ENCODE measurements at regions not wholly inside any gene's neighbourhood (a gene's known extent, or its start where the extent isn't known, plus 50 kb on each side); places are given as distances from the start of the nearest gene placed in this dataset.

DNA sequence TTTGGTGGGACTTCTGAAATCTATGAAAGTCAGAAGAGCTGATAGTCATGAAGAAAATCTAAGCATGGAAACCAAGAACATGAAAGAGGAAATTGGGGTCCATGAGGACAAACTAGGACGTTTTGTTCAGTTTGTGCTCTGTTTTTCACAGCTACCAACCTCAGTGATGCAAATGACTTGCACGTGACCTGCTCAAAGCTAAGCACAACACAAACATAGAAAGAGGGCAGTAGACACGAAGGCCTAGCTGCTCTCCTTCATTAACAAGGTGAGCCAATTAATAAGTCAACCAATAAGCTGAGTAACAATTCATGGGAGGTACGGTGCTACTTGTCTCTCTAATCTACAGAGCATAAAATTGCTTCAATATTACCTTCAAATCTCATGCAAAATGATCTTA, 684.1 kb downstream of the TRAM1L1 start:
- in situ Hi-C loops (cut with MboI; ENCODE audit: low pct_ligation_motif_present in 1 of 4, low pct_unique_long_range_greater_than_20kb in 1 of 4, low sequenced_read_pairs in 3 of 4): no loop called here
- no peaks in the 10 kb centered on the region for H3K4me1 ChIP-seq
- intact Hi-C loops (cut with DNase I; ENCODE audit: low total_unique reads): no loop called here
- H3K27me3 ChIP-seq: no peaks in the 10 kb centered on the region
- DNase-seq: no peak
- H3K9me3 ChIP-seq: no peaks in the 10 kb centered on the region
- TF ChIP-seq POLR2AphosphoS5 (IDR thresholded peaks at IDR 0.05) (no peak), EP300 (IDR thresholded peaks at IDR 0.05; ENCODE audit: low read depth) (no peak), POLR2A (IDR thresholded peaks at IDR 0.05) (no peak), CTCF (IDR thresholded peaks at IDR 0.05) (no peak)
- H3K27ac ChIP-seq: no peak overlapping the region
- H3K4me3 ChIP-seq: no peak overlapping the region
- no peaks in the 10 kb centered on the region for H3K36me3 ChIP-seq
- 58 to 64% methylated on average over 3 to 4 of the region's 4 CpGs for WGBS, 2 donors (ENCODE audit: low coverage in 1 of 2)

- no peaks in the 10 kb centered on the region for H3K27me3 ChIP-seq
- intact Hi-C loops (cut with DNase I; ENCODE audit: low total_unique reads) (no loop called here), in situ Hi-C loops (cut with MboI; ENCODE audit: low pct_ligation_motif_present in 1 of 4, low pct_unique_long_range_greater_than_20kb in 1 of 4, low sequenced_read_pairs in 3 of 4) (no loop called here)
- H3K27ac ChIP-seq: no peak overlapping the region
- no peak overlapping the region for H3K4me3 ChIP-seq
- H3K36me3 ChIP-seq: no peaks in the 10 kb centered on the region
- no peaks in the 10 kb centered on the region for H3K9me3 ChIP-seq
- WGBS, 2 donors (ENCODE audit: low coverage in 1 of 2): 97 to 100% methylated on average over 1 of the region's 1 CpG
- no peak for TF ChIP-seq EP300 (IDR thresholded peaks at IDR 0.05; ENCODE audit: low read depth)
- no peak for TF ChIP-seq POLR2AphosphoS5 (IDR thresholded peaks at IDR 0.05)
- no peak for TF ChIP-seq CTCF (IDR thresholded peaks at IDR 0.05)
- no peak for TF ChIP-seq POLR2A (IDR thresholded peaks at IDR 0.05)
- no peak for DNase-seq
- no peaks in the 10 kb centered on the region for H3K4me1 ChIP-seq
These were observed 684.9 kb downstream of the TRAM1L1 start for GRCh38 chr4:116400480-116400879.

DNA sequence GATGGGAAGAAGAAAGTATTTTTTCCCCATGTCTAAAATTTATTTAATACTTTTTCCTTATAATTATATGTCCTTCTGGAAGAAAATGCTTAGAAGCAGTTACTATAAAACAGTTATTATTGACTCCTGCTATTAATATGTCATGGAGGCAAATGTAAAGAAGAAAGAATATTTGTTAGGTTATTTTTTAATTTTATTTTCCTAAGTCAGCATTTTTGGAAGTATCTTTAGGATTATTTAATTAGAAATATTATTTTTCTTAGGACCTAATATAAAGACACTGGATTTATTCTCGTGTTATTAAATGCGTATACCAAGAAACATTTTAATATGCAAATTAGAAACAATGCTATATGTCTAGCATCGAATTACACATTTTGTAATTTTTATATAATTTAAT, 687.7 kb downstream of the TRAM1L1 start:
- H3K36me3 ChIP-seq: no peaks in the 10 kb centered on the region
- in situ Hi-C loops (cut with MboI; ENCODE audit: low pct_ligation_motif_present in 1 of 4, low pct_unique_long_range_greater_than_20kb in 1 of 4, low sequenced_read_pairs in 3 of 4) (no loop called here), intact Hi-C loops (cut with DNase I; ENCODE audit: low total_unique reads) (no loop called here)

GRCh38 chr4:116397291-116397690, 688.1 kb downstream of the TRAM1L1 start:
- no peak for DNase-seq
- Histone ChIP-seq H3K36me3 (no peaks in the 10 kb centered on the region), H3K27me3 (no peaks in the 10 kb centered on the region), H3K4me3 (no peak overlapping the region), H3K27ac (no peak overlapping the region), H3K4me1 (no peaks in the 10 kb centered on the region), H3K9me3 (no peaks in the 10 kb centered on the region)
- no peak for TF ChIP-seq POLR2AphosphoS5 (IDR thresholded peaks at IDR 0.05)
- no peak for TF ChIP-seq CTCF (IDR thresholded peaks at IDR 0.05)
- no peak for TF ChIP-seq POLR2A (IDR thresholded peaks at IDR 0.05)
- no peak for TF ChIP-seq EP300 (IDR thresholded peaks at IDR 0.05; ENCODE audit: low read depth)
- in situ Hi-C loops (cut with MboI; ENCODE audit: low pct_ligation_motif_present in 1 of 4, low pct_unique_long_range_greater_than_20kb in 1 of 4, low sequenced_read_pairs in 3 of 4): no loop called here
- intact Hi-C loops (cut with DNase I; ENCODE audit: low total_unique reads): no loop called here

More for the DNA sequence above, 687.7 kb downstream of the TRAM1L1 start:
- Histone ChIP-seq H3K27me3 (no peaks in the 10 kb centered on the region), H3K4me1 (no peaks in the 10 kb centered on the region), H3K9me3 (no peaks in the 10 kb centered on the region), H3K27ac (no peak overlapping the region), H3K4me3 (no peak overlapping the region)
- no peak for TF ChIP-seq POLR2AphosphoS5 (IDR thresholded peaks at IDR 0.05)
- TF ChIP-seq EP300 (IDR thresholded peaks at IDR 0.05; ENCODE audit: low read depth): no peak
- no peak for TF ChIP-seq POLR2A (IDR thresholded peaks at IDR 0.05)
- no peak for TF ChIP-seq CTCF (IDR thresholded peaks at IDR 0.05)
- no peak for DNase-seq
- WGBS, 2 donors (ENCODE audit: low coverage in 1 of 2): 79 to 81% methylated on average over 3 of the region's 3 CpGs

Measured in transverse colon (tissue), 4 donors.